NCI-H2196 (cell line): ENCODE measurements at regions not wholly inside any gene's neighbourhood (a gene's known extent, or its start where the extent isn't known, plus 50 kb on each side); places are given as distances from the start of the nearest gene placed in this dataset.

Experiments used
- DNase-seq: peaks from one replicate; lab custom pipeline; 2025; ENCODE audit not compliant: unreplicated experiment; lab: John Stamatoyannopoulos, UW

DNA sequence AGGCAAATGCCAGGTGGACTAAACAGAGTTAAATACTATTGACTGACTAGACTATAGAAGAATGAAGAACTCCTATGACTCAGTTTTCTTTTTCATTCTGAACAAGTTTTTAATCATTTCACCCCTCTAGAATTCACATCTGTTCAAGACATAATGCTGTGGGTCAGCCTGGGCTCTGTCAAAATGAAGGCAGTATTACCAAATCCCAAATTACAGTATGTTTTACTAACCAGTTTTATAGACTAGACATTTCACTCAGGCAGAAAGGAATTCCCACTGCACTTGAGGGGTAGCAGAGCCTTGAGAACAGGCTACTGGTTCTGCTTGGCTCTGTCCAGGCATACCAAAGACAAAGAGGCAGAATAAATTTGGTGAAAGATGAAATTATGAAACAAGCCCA is 511.7 kb downstream of the EPHA4 start:
- DNase-seq, result no peak

DNA sequence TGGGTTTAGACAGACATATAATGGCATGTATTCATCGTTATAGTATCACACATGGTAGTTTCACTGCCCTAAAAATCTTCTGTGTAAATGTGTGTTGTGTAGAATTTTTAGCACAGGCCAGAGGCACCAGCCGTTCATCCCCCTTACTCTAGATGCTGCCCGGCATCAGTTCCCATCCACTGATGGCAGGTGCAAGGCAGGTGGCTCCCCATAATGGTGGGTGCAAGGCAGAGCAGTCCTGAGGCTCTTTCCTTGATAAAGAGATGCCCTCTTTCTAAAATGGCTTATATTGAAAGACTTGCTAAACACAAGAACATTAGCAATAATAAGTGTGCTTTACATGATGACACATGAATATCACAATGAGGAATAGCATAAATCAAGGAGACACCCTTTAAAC is 508.5 kb downstream of the EPHA4 start:
- DNase-seq, result no peak

DNA sequence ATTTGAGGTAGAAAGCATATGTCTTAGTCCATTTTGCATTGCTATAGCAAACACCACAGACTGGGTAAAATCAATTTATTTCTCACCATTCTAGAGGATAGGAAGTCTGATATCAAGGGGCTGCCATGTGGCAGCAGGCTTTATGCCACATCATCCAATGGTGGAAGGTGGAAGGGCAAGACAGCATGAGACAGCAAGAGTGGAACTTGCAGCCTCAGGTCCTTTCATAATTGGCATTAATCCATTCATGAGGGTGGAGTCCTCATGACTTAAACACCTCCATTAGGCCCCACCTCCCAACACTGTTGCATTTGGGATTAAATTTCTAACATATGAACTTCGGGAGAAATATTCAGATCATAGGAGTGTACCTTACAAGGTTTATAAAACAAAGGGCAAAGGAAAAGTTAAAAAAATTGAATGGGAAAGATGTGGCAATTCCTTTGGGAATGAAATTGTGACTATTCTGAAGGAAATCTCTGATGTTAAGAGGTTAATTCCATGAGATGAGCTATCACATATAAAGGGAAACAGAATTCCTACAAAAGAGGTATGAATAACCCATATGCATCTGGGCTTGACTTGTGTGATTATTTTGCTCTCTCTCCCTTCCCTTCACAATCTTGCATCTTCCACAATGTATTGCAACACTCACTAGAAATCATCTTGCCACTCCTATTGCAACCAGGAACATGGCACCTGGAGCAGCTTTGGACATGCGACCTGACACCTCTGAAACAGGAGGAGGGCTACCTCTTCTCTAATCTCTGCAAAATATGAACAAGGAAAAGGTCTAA is 507.8 kb downstream of the EPHA4 start:
- DNase-seq, result no peak

DNA sequence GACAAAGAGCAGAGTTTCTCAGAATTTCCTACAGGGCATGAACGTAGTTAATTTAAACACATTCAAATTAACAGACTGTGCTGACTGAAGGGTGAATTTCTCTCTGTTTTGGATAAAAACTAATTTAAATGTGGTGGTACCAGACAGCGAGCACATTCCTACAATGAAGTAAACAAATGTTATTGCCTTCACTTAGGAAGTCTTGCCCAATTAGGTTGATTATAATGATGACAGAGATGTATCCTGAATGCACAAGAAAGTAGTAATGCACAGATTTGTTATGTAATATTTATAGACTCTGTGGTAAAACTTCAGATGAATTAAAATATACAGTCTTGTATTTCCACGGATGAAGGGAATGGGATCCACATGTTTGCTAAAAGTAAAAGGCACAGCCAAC is 507.2 kb downstream of the EPHA4 start:
- no peak for DNase-seq

DNA sequence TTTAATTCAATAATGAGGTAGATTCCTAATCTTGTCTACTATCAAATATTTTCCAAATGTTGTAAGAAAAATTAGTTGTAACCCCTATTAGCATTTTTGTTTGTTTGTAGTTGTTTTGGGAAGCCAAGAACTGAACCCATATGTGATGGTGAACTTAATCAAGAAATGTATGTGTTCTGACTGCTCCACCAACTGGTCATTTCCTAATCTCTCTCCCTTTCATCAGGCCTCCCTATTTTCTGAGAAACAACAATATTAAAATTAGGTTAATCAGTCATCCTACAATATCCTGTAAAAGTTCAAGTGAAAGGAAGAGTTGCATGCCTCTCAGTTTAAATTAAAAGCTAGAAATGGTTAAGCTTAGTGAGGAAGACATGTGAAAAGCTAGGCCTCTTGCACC is 504.0 kb downstream of the EPHA4 start:
- no peak for DNase-seq

DNA sequence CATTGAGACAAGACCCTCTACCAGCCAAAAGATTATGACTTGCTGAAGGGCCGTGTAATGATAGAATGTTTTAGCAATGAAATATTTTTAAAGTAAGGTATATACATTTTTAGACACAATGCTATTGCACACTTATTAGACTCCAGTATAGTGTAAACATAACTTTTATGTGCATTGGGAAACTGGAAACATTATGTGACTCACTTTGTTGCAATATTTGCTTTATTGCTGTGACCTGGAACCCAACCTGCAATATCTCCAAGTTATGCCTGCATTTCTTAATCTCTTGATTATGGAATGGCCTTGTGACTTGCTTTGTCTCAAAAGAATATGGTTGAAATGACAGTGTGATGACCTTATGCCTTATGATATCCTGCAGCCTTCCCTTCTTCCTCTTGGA is 502.0 kb downstream of the EPHA4 start:
- no peak for DNase-seq

DNA sequence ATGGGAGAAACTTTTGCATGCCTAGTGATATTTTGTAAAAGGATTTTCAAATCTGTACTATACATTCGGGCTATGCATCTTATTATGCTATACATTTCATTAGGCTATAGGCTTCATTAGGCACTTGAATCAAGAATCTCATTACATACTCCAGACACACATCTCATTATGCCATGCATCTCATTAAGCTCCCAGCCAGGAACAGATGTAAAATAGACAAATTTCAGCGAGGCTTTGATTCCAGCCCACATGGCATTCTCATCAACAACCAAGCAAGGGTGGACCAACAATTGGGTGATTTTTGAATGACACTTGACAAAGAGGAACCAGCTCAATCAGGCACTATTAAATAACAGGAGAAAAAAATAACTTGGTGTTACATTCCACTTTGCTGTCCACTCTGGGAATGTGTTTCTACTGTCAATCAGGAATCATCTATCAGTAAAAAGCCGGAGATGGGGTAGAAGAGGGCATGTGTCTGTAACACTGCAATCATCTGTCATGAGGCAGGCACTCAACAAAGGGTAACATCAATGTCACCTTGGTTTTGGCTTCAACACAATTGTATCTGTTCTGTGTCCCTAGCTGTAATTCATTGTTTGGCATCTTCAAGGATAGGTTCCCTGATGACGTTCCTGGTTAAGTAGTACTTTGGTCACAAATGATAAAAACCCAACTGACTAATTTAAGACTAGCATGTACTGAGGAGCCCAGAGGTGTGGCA is 498.6 kb downstream of the EPHA4 start:
- DNase-seq, result no peak

DNA sequence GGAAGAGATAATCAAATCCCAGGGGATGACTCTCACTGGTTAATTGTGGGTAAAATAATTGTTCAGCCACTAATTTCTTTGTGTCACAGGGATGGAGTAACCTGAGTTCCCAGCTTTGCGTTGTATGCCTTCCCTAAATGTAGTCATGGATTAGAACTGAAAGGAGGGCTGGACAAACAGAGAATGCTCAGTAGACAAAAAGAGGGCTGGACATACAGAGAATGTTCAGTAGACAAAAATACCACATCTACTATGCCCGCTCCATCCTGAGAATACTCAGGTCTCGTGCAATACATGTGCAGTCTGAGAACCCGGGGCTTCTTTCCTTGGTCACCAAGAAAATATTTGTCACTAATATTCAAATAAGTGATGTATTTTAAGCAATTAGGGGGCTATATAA is 497.9 kb downstream of the EPHA4 start:
- no peak for DNase-seq

DNA sequence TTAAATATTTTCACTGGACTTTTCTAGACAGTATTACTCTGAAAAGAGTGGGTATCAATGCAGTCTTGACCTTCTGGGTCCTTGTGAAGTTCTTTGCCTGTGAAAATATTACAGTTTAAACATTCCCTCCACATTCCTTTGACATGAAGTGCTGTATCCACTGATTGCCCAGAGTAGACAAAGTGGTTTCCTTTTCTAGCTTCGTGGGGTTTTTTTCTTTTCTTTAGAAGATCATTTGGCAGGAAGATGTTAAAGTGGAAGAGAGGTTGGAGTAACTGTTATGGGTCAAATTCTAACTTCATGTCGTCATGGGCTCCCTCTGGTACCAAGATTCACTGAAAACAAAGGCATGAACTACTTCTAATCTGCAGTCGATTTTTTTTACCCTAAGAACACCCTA is 496.9 kb downstream of the EPHA4 start:
- no peak for DNase-seq

DNA sequence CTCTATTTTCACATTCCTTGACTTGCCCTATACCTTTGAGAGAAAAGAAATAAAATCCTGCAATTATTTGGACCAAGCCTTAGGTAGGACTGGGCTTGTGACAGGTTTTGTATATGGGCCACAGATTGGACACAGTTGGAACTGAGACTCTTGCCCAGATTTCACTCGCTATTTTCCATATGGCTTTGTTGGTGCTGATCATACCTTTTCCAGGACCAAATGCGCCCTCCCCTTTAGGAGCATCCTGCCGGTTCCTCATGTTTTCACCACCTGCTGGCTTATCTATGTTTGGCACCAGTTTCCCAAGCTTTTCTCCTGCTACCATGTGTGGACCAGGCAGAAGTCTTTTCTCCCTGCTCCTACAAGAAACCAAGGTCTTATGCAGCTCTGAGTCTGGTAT is 494.9 kb downstream of the EPHA4 start:
- DNase-seq, result no peak

DNA sequence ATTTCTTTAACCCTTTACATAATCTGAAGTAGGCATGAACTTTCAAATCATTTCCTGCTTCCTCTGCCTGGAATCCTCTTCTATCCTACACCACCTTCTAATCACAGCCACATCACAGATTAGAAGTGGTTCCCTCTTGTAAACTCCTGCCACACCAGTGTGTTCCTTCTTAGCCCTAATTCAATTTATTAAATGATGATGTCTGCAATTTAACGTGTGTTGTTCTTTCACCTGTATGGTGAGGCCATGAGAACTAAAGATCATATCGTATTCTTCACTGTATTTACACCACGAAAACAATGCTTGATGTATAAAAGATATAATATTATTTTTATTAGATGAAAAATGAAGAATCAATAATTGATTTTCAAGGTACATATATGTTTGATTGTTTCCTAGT is 494.3 kb downstream of the EPHA4 start:
- DNase-seq, result no peak

DNA sequence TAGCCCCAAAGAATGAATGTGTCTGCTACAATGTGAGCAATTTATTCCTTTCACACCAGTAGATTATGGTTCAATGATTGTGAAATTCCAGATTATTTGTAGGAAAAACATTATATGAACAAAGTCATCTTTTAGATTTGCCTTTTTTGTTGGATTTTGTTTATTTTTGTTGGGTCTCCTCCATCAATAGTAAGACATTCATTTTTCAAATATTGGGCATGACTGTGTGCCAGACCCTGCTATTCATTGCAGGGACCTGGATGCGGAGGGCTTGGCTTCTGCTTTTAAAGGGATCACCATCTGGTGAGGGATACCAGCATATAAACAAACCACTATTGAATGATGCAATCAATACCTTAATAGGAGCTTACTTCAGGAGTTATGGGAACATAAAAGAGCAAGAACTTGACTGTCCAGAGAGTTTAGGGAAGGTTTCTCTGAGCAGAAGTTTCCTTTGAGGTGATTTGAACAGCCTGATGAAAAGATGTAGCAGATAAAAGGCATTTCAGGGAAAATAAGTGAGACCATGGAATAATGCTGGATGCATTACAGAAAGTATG is 486.7 kb downstream of the EPHA4 start:
- no peak for DNase-seq

DNA sequence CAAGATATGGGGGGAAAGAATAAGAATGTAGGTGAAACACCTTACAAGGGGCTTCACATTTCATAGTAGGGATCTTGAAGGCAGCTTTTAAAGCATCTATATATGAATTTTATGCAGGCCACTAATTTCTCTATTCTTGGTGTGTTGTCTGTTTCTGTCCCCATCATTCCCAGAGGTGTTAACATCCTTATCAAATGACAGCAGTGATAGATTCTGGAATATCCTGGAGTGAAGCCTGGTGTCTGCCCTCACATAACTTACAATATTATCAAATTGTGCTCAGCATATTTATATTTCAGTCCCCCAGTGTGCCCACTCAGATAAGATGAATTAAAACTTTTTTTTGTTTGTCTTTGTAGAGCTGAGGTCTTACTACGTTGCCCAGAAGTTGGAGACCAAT is 486.2 kb downstream of the EPHA4 start:
- DNase-seq, result no peak

DNA sequence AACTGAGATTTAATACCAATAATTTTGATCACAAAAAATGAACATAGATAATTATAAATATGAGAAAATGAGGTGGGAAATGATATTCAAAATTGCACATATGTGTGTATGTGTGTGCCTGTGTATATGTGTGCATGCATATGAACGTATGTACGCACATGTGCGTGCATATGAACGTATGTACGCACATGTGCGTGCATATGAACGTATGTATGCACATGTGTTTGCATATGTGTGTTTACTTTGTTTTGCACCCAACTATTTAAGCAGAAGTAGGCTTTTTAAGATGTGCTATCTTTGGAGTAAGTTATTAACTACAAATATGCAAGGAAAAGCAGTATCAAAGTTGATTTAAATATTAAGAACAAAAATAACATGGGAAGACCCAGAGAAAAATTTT is 484.3 kb downstream of the EPHA4 start:
- DNase-seq, result no peak

DNA sequence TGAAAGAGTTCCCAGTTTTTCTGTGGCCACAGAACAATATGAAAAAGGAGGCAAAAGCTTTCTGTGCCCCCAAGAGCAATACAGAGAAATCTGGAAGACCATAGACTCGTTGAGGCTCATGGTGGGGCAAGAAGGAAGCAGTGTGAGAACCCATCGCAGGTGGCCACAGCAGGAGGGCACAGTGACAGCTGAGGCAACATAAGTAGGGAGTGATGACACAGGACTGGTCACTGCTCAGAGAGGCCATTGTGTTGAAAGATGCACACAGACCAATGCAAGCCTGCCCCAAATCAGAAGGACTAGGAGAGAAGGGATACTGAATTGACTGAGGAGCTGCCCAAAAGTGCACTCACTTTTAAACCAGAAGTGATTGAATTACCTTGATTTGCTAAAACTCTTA is 483.6 kb downstream of the EPHA4 start:
- no peak for DNase-seq

DNA sequence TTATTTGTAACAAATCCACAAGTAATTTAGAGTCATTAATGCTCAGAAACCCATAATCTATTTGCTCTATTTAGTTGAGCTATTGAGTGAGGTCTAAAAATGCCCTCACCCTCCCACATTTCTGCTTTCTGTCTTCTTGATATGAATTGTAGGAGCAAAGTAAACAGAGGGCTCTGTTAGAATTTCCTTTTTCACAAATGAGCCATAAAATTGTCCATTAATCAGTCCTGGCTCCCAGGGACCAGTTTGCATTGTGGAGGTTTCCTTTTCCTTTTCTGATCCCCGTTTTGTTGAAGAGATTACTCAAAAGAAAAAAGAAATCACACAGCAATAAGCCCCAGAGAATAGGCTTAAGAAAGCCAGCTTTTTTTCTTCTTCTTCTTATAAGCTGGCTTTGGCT is 476.7 kb downstream of the EPHA4 start:
- DNase-seq, result no peak

DNA sequence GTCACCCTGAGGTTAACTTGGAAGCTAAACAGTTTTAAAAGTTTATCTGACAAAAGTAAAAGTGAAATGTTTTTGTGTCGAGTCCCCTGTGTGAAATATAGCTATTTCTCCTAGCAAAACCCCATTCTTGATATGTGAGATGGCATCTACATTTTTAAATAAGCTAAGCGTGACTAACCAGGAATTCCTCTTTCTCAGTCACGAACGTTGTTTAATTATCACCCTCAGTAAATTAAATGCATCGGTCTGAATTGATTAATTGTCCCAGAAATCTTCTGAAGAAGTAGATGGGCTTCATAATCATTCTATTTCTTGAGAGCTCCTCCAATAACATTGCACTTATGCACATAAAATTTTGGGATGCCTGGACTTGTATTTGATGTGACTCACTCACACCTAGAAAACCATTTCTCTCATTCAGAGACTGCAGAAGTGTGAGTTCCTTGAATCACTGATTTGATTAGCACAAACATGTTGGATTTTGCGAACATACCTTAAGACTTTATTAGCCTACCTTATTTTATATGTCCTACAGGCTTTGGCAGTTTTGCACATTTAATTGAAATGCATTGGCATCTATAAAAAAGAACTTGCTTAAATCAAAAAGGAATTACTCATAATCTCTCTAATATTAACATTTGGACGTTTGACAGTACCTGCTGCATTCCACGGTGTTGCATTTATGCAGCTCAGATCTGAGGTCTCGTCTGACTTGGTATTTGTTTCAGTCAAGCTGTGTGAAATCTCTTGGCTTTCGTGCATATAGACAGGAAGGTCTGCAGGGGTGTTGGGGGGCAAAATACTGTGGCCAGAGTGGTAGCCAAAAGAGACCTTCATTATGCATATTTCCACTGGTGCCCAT is 475.2 kb downstream of the EPHA4 start:
- DNase-seq, result no peak

DNA sequence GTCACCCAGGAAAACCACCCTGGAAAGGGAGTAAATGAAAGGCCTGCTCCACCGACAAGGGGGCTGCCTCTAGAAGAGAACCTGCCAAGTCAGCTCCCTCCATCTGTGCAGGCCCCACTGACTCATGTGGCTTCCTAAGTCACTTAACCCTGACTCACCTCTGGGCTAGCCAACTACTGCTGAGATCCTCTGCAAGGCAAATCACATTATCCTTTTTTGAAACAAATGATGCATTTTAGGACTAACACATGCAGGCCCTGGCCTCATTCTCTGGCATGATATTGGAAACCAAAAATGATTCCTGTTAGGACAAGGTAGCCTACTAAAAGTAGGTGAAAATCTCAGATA is 474.6 kb downstream of the EPHA4 start:
- DNase-seq, result no peak

DNA sequence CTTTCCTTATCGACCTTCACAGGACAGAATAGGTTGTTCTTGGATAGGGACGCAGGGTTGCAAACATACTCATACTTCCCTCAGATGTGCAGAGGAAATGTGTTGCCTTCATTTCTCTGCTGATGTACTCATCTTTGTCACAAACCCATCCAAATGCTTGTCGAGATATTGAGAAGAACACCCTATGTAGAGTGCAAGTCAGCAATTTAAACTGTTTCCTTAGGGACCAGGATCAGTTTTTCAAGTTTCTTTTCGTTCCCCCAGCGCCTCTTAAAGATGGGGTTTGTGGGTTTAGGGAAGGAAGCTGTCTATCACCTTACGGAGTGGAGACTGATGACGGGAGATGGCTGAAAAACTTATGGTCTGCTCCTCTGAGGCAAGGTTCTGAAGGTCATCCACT is 474.2 kb downstream of the EPHA4 start:
- DNase-seq, result no peak

DNA sequence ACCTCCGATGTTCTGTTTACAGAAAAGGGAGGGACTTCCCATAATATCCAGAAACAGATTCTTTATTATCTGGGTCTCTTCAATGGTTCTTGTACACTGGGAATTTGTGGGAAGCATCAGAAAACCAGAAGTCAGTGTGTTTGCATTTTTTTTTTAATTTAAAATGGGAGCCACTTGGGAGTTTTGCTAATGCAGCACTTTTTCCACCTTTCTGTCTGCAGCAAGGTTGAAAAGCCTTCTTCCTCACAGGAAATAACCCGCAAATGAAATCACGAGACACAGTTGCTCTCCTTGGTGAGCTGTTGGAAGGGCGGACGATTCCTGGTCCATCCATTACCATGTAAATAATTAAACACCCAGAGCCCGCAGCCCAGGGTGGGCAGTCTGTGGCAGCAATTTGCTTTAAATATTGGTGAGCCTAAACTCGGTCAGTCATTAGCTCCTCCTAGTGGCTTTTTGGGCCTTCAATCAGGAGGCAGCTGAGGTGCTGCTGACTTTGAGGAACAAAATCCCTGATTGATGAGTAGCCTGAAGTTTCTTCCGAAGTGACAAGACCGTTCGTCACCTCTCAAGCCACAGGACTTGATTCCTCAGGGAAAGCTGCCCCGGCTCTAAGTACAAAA is 471.5 kb downstream of the EPHA4 start:
- DNase-seq, result no peak
